HG03354 (cell line): ENCODE measurements at regions not wholly inside any gene's neighbourhood (a gene's known extent, or its start where the extent isn't known, plus 50 kb on each side); places are given as distances from the start of the nearest gene placed in this dataset.
A peak's percentile ranks its signal among the peaks of the same experiment; 100 is the strongest.

Experiments
- ATAC-seq: cut with Tn5 transposase; IDR thresholded peaks from one replicate; pipeline ENCODE4 v1.9.1; 2021; ENCODE audit warnings: mild to moderate bottlenecking; ENCODE audit not compliant: unreplicated experiment, poor library complexity, severe bottlenecking

DNA sequence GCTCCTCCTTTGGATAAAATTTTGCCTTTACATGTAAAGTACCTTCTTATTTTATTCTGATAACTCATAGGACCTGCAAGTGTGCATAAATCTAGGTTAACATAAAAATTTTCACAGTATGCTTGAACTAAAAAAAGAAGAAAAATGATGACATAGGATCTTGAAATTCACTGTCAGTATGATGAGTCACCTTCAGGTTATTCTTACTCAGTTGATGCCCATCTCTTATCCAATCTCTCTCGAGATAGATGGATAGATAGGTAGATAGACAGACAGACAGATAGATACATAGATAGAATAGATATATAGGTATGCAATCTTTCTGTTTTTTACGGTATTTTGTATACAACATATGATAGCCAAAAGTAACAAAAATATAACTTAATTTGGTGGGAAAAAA, 485.5 kb downstream of the NAF1 start:
- ATAC-seq = no peak

DNA sequence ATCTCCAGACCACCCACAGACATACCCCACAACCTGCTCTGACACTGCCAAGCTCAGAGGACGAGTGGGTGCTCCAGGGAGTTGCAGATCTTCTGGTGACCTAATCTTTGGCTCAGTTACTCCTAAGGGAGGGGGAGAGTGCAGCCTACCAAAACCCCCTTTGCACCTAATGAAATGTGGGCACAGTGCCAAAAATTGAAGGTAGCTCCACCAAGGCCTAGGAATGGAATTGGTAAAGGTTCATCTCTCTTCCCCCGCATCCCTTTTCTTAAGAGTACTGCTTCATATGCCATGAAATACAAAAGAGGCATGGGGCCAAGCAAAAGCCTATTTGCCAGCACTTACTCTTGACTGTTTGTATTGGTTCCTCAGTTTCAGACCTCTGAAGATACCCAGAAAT, 491.0 kb downstream of the NAF1 start:
- ATAC-seq = no peak

DNA sequence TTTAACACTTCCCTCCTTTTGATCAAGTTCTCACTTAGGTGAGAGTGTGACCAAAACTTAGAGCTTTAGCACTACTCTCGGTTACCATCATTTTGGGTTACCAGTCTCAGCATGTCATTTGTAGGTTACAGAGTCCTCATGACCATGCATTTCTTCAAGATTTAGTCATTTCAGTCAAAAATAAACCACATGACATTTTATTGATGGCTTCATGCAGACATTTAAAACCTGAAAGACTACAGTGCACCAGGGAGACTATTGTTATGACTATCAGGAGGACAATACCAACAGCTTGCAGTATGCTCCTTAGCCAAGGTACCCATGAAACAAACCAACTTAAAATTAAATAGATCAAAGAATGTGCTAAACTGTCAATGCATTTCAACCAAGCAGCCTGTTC, 498.1 kb upstream of the FSTL5 start:
- ATAC-seq = peak; percentile 59

DNA sequence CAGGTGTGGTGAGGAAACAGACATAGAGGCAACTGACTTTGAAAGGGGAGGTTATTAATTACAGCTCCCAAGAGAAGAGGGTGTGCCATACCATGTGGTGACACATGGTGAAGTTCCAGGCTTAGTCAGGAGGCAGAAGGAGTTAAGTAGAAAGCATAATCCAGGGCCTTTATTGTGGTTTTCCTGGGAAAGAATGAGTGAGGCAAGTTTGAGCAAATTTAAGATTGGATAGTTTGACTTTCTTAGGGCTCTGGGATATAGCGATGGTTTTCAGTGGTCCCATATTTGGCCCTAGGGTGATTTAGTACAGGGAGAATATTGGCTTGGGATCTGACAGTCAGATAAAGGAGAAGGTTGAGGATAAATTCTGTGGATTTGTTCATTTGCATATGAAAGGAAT, 495.9 kb upstream of the FSTL5 start:
- no peak for ATAC-seq

DNA sequence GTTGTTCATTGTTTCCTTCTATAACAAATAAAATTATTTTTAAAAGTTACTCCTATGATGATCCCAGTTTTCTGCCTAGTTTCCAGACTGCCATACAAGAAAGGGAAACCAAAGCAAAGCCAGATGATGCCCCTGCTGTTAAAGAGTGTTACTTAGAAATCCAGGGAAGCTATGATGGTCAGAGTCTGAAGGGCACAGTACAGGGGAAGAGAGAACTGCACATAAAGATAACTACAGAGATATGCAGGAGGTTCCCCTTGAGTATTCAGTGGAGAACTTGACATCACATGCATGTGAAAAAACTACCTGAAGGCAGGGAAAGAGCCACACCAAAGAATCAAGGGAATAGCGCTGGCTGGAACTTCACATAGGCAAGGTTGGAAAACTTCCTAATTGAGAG, 494.2 kb upstream of the FSTL5 start:
- ATAC-seq = no peak

DNA sequence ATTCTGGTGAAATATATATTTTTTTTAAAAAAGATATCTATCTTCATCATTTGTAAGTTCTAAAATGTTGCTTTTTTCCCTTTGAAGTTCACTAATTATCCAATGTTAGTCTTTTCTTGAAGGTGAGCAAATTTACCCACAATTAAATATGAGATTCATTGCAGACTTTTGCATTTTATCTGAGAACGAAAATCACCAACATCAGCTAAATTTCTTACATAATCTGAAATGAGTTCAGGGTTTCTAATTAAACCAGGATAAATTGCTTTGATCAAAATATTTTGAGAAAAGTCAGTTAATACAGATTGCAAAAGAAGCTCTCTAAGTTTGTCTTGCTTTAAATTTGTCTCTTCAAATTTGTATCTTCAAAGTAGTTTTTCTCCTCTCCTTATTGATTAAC, 486.4 kb upstream of the FSTL5 start:
- ATAC-seq = no peak

DNA sequence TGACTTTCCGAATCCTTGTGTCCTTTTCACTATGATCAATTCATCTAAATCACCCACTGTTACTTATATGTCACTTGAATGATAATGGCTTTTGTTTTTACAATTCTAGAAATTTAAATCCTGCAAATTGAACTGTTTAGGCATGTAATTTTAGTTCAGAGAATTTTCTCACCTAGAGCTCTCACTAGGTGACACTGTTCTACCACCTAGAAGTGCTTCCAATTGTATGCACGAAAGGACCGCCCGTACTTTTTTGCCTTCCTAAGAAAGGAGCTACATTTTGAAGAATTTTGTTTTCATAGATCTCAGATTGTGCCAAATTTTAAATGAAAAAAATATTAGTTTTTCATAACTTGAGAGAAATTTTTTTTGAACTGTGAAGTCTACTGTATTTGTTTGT, 481.6 kb upstream of the FSTL5 start:
- no peak for ATAC-seq

DNA sequence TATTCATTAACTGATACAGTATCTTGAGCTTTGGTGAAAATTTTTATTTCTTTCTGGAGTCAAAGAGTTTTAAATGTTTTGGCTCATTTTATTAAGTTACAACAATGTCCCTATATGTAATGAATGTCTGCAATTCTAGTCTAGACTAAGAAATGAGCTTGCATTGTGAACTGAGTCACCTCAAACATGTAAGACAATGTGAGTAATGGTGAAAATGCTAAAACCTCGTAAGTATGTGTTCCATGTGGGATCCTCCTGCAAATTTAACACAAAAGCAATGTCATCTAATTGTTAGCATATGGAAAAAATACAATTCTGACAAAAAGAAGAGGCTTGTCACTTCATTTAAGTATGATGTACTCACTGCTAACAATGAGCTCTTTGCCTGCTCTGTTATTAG, 480.5 kb upstream of the FSTL5 start:
- no peak for ATAC-seq

DNA sequence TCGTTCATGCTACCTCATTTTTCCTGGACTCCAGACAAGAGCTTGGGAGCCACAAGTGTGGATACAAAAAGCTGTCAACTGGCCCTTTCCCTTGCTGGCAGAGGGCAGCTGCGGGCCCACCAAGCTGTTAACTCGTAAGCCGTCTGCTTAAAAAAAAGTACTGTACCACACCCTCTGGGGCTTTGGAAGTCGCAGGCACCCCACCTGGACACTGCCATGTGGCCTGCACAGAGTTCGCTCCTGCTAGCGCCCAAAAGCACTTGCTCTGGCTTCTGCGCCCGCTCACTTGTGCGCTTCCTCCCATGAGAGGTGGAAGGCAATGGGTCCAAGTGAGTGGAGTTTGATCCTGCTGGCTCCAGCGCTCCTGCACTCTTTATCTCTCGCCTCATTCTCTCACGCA, 476.4 kb upstream of the FSTL5 start:
- no peak for ATAC-seq

DNA sequence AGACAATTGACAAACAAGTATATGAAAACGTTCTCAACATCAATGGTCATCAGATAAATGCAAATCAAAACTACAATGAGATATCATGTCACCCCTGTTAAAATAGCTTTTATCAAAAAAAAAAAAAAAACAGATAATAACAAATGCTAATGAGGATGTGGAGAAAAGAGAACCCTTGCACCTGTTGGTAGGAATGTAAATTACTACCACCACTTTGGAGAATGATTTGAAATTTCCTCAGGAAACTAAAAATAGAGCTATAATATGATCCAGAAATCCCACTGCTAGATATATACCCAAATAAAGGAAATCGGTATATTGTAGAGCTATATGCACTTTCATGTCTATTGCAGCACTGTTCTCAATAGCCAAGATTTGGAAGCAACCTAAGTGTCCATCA, 470.6 kb upstream of the FSTL5 start:
- ATAC-seq = no peak

DNA sequence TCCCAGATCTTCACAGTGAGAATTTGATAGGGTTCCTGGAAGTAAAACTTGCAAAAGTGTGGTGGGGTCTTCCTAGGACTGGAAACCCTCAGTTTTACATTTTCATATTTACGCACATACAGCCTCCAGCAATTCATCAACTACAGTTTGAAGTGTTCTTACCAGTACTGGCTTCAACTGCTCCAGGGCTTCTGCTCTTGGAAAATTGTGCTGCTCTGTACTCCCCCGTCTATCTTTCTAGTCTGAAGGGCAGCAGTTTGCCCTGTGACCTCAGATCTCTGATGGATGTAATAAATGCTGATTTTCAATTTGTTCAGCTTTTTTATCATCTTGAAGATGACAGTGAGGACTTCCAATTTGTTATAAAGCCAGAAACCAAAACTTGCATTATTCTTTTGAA, 458.9 kb upstream of the FSTL5 start:
- no peak for ATAC-seq

DNA sequence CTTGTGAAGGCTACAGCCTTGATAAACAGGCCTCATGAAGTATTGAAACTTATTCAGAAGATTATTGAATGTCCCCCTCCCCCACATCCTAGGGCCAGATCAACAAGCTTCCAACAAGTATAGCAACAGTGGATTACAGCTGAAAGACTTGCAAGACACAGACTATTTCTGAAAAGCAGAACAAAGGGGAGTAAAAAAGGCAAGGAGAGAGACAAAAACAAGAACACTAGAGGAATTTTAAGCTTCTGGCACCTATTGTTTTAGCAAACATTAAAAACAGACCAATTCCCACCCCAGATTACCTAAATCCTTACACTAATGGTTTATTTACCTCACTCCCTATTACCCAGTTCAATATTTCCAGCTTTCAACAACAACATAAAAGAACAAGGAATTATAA, 446.3 kb upstream of the FSTL5 start:
- no peak for ATAC-seq

DNA sequence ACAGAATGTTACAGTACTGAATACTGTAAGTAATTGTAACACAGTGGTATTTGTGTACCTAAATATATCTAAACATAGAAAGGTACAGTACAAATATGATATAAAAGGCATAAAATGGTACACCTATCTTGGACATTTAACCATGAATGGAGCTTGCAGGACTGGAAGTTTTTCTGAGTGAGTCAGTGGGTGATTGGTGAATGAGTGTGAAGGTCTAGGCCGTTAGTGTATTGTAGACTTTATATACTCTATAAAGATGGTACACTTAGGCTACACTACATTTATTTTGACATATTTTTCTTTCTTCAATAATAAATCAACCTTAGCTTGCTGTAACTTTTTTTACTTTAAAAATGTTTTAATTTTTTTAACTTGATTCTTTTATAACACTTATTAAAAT, 422.5 kb upstream of the FSTL5 start:
- no peak for ATAC-seq

DNA sequence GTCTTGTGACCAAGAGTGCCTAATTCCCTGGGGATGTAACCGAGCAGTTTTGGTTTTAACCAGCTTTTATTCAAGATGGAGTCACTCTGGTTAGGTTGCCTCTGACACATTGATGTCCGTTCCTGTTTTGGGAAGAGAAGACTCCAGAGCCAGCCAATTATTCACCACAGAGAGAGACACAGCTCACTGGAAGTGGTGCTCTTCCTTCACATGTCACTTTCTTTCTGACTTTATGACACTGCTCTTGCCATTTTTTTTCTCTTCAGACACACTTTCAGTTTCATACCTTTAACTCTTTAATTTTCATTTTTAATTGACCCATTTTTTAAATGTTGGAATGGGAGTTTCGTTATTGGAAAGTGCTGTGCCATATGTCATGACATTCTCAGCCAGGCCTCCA, 418.4 kb upstream of the FSTL5 start:
- no peak for ATAC-seq

DNA sequence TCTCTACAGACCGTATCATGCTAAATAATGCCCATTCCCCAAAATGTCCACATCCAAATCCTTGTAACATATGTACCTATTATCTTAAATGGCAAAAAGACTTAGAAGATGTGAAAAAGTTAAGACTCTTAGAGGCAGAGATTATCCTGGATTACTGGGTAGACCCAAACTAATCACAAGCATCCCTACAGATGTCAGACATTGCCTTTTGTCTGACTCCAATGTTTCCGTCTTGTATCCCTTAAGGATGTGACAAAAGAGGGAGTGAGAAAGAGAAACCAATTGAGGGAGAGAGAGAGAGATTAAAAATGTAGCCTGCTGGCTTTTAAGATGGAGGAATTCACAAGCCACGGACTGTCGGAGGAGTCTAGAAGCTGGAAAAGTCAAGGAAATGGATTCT, 401.9 kb upstream of the FSTL5 start:
- ATAC-seq = no peak

DNA sequence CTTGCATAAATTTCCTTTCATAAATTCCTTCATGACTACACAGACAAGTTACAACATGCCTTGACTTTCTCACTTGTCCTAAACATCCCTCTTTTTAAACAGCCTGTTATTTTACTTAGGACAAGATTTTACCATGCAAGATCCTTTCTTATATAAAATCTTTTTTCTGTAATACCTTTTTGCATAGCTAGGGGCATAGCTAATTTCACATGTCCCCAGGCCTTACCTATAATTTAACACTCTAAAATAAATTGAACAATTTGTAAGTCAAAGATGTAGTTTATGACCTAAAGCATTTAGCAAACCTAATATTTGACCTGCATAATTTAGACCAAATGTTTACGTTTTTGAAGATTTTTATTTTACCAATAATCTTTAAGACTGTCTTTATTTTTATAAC, 396.3 kb upstream of the FSTL5 start:
- no peak for ATAC-seq

DNA sequence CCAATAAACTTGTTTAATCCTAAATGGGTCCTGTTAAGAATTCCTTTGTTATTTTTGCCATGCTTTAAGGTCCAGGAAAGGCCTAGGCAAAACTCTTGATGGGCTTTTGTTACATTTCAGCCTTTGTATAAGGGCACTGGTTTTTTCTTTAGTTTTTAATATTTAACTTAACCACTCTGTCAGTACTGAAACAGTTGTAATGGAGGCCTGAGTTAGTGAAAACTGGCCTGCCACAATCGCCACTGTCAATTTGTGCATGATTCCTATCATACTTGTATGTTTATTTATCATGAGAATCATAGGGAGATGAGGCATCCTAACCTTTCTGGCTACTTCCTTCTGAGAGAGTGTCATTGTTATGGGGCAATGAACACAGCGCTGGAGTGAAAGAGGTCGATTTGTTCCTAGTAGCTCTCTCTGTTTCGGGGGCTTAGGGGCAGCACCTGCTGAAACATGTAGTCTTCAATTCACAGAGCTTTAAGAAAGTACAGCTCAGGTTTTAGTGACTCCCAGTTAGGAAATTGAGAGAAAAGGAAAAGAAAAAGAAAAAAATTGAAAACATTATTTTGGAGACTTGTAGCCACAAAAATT, 393.8 kb upstream of the FSTL5 start:
- peak; percentile 60 for ATAC-seq

DNA sequence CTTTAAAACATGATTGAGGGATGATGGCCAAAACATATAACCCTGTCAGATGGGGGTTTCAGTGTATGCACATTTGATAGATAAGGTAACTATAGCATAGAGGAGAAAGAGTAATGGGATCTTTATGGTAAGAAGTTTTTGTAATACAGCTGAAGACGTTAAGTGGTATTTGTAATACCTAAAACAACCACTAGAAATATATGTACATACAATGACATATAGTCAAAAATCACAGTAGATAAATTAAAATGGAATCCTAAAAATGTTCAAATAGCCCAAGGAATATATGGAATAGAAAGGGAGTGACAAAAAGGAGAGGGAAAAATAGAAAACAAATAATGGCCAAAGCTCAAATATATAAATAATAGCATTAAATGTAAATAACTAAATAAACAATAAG, 371.3 kb upstream of the FSTL5 start:
- no peak for ATAC-seq

DNA sequence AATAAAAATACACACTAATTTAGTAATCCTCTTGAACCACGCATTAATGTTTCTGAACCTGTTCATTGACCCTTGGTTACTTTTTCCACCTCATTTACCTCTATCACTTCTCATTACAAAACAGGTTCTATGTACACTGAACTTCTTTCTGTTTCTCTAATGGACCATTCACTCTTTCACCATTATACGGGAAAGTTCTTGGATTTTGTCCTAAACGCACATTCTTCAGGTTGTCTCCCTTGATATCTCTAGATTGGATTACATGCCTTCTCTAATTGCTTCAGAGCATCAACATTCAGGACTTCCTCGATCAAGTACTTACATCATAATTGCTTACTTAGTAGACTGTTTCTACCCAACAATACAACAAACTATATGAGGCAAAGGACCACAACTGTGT, 359.4 kb upstream of the FSTL5 start:
- ATAC-seq = no peak

DNA sequence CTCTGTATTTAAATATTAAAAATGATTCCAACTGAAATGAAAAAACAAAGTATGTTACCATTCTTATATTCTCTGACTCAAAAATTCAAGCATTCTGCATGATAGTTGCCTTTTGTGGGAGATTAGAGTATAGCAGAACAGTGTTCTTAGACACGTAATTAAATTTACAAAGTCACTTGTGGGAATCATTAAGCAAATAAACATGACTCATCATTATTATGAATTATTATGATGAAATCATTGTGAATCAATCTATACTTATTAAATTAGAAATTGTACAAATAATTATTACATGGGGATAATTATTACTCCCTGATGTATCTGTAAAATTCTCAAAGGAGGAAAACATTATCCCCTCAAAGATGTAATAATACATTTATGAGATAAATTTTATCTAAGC, 358.9 kb upstream of the FSTL5 start:
- ATAC-seq = no peak

DNA sequence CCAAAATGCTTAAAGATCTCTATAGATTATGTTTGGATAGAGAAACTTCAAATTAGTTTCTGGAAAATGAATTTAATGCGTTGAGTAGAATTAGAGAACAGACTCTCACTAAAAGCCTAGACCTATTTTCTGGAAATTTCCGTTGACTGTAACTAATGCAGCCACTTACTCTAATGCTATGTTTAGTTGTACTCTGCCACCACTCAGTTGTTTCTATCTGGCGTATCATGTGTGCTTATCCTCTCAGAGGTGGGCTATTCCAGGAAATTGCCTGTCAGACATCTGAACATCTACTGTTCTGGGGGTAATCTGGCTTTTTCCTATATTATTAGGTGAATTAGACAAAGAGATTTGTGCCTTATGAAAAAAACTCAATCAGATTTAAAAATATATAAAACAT, 347.1 kb upstream of the FSTL5 start:
- ATAC-seq = no peak

DNA sequence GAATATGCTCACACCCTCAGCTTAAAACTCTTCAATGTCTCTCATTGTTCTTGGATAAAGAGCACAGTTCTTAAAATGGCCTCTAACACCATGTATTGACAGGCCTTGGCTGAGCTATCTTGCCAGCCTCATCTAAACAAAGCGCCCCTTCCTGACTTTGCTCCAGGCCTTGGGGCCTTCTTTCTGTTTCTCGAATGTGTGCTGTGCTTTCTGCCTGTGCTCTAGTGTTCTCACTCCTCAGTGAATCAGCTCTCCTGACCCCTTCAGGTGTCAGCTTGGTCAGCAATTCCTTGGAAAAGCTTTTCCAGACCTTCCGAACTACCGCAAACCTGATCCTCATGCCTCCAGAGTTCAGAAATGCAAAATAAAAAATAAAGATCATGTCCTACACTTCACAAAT, 346.3 kb upstream of the FSTL5 start:
- no peak for ATAC-seq

DNA sequence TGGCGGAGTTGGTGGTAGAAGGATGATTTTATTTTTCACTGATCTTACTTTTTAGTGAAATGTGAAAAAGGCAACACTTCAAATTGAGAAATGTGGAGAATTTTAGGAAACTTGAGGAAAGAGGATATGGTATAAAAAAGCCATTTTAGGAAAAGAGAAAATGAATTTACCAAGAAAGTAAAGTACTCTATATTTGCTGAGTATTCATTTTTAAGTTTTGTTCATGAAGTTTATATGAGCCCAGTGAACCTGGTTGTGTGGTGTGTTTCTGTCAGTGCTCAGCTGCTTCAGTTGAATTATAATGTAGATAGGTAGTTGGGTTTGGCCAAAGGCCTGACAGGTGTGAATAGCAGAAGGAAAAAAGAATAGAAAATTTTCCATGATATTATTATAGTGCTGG, 345.5 kb upstream of the FSTL5 start:
- no peak for ATAC-seq
